Hematopoietic multipotent progenitor cell treated with erythropoietin and hydrocortisone succinate and interleukin-3 and kit ligand, for 6 days (in vitro differentiated cells): ENCODE measurements at regions not wholly inside any gene's neighbourhood (a gene's known extent, or its start where the extent isn't known, plus 50 kb on each side); places are given as distances from the start of the nearest gene placed in this dataset.

Experiments
- DNase-seq: peaks from one replicate; pipeline ENCODE4 v3.0.0-alpha.2; 2015

- no peak for DNase-seq
Measured at GRCh38 chr14:51400139-51400538, 160.1 kb downstream of the TMX1 start.

GRCh38 chr14:51401272-51401671 is 161.2 kb downstream of the TMX1 start:
- DNase-seq = no peak

GRCh38 chr14:51401756-51402155 is 161.7 kb downstream of the TMX1 start:
- DNase-seq = no peak

- DNase-seq = no peak
Measured at GRCh38 chr14:51410897-51411296, 170.8 kb downstream of the TMX1 start.

- DNase-seq = no peak
Measured at GRCh38 chr14:51419685-51420084, 179.6 kb downstream of the TMX1 start.

GRCh38 chr14:51422704-51423103 is 182.7 kb downstream of the TMX1 start:
- no peak for DNase-seq

GRCh38 chr14:51424041-51424440 is 184.0 kb downstream of the TMX1 start:
- DNase-seq = no peak

GRCh38 chr14:51424561-51425251 is 184.7 kb downstream of the TMX1 start:
- DNase-seq = no peak

- no peak for DNase-seq
Measured at GRCh38 chr14:51428981-51429380, 188.9 kb downstream of the TMX1 start.

- DNase-seq = no peak
Measured at GRCh38 chr14:51430079-51430478, 190.0 kb downstream of the TMX1 start.

- DNase-seq = no peak
Measured at GRCh38 chr14:51430633-51431032, 190.6 kb downstream of the TMX1 start.

GRCh38 chr14:51431033-51431709 is 191.1 kb downstream of the TMX1 start:
- DNase-seq = no peak

GRCh38 chr14:51431741-51432140 is 191.7 kb downstream of the TMX1 start:
- no peak for DNase-seq

GRCh38 chr14:51432302-51432948 is 192.4 kb downstream of the TMX1 start:
- no peak for DNase-seq

GRCh38 chr14:51436630-51437029 is 196.6 kb downstream of the TMX1 start:
- DNase-seq = no peak

- DNase-seq = no peak
Measured at GRCh38 chr14:51439896-51440295, 199.8 kb downstream of the TMX1 start.

- no peak for DNase-seq
Measured at GRCh38 chr14:51441001-51441400, 201.0 kb downstream of the TMX1 start.

GRCh38 chr14:51442513-51443175 is 202.6 kb downstream of the TMX1 start:
- DNase-seq = no peak

- DNase-seq = no peak
Measured at GRCh38 chr14:51443195-51444018, 203.4 kb downstream of the TMX1 start.

- no peak for DNase-seq
Measured at GRCh38 chr14:51444353-51445000, 204.4 kb downstream of the TMX1 start.

- no peak for DNase-seq
Measured at GRCh38 chr14:51445001-51445390, 204.9 kb downstream of the TMX1 start.

GRCh38 chr14:51446771-51447170 is 204.9 kb upstream of the FRMD6 start:
- DNase-seq = no peak
